SU-DHL-6 (cell line): ENCODE measurements at regions not wholly inside any gene's neighbourhood (a gene's known extent, or its start where the extent isn't known, plus 50 kb on each side); places are given as distances from the start of the nearest gene placed in this dataset.
"Not testable (repeated sequence)": the region's sequence is repeated elsewhere in the genome, so short reads cannot be mapped to it uniquely, and the experiment has no call there.

Source experiments
- H2AFZ ChIP-seq: fragments of 200-600 bp; sonication (generic); 2 replicates; pipeline ENCODE4 v1.6.1; 2014; ENCODE audit warnings: low read depth, mild to moderate bottlenecking, moderate library complexity, mixed read lengths, antibody characterized with exemption, low read length; ENCODE audit not compliant: severe bottlenecking
- H3F3A ChIP-seq: fragments of 200-600 bp; shearing (Covaris generic); 2 replicates; pipeline ENCODE4 v1.6.0; 2016; ENCODE audit warnings: antibody characterized with exemption, mild to moderate bottlenecking; ENCODE audit not compliant: insufficient read depth
- H3K27ac ChIP-seq: fragments of 200-600 bp; sonication (generic); 2 replicates; pipeline ENCODE4 v1.5.1; 2016; ENCODE audit warnings: low read depth, mild to moderate bottlenecking, low read length, moderate library complexity, mixed read lengths
- H3K27me3 ChIP-seq: fragments of 200-600 bp; sonication (generic), shearing (Covaris generic); 2 replicates; pipeline ENCODE4 v1.6.0; 2014; ENCODE audit warnings: mild to moderate bottlenecking, low read length
- H3K36me3 ChIP-seq: fragments of 200-600 bp; sonication (generic); 2 replicates; pipeline ENCODE4 v1.6.1; 2014; ENCODE audit warnings: mild to moderate bottlenecking, low read length, mixed read lengths
- H3K4me2 ChIP-seq: fragments of 300-600, 200-600 bp; shearing (Covaris generic), sonication (generic); 2 replicates; pipeline ENCODE4 v1.6.0; 2014; ENCODE audit warnings: low read length, low read depth, mild to moderate bottlenecking; ENCODE audit not compliant: poor library complexity, severe bottlenecking
- H3K4me3 ChIP-seq: fragments of 200-600 bp; sonication (generic); 2 replicates; pipeline ENCODE4 v1.5.1; 2014; ENCODE audit warnings: antibody characterized with exemption, low read length, mild to moderate bottlenecking, mixed read lengths; ENCODE audit not compliant: insufficient read depth, poor library complexity, severe bottlenecking
- H3K79me2 ChIP-seq: fragments of 200-600 bp; sonication (generic); 2 replicates; pipeline ENCODE4 v1.6.1; 2014; ENCODE audit warnings: mild to moderate bottlenecking, low read length, moderate library complexity; ENCODE audit not compliant: insufficient read depth
- H3K9ac ChIP-seq: fragments of 200-600 bp; sonication (generic); 2 replicates; pipeline ENCODE4 v1.7.0; 2014; ENCODE audit warnings: mild to moderate bottlenecking, low read length
- H3K9me2 ChIP-seq: fragments of 200-600 bp; sonication (generic); replicated peaks from 2 replicates; pipeline ENCODE4 v1.6.1; 2014; ENCODE audit warnings: low read length; ENCODE audit not compliant: insufficient read depth
- H3K9me3 ChIP-seq: fragments of 200-600 bp; sonication (generic); 2 replicates; pipeline ENCODE4 v1.6.1; 2014; ENCODE audit warnings: low read length, mixed read lengths; ENCODE audit not compliant: insufficient read depth
- H4K20me1 ChIP-seq: fragments of 200-600 bp; sonication (generic); 2 replicates; pipeline ENCODE4 v1.6.1; 2014; ENCODE audit warnings: low read depth, mild to moderate bottlenecking, antibody characterized with exemption, low read length, moderate library complexity, mixed read lengths
- EZH2phosphoT487 ChIP-seq: fragments of 200-600 bp; sonication (generic), shearing (Covaris generic); conservative IDR thresholded peaks from 2 replicates; pipeline ENCODE4 v1.6.1; 2018; ENCODE audit warnings: mild to moderate bottlenecking, antibody characterized with exemption, low read length, moderate library complexity, mixed read lengths
- TF ChIP-seq, protein P1 (sequence below): fragments of 200-600 bp; sonication (generic); IDR thresholded peaks from one replicate; pipeline ENCODE4 v1.5.1; 2017; ENCODE audit warnings: antibody characterized with exemption, mild to moderate bottlenecking, low read length, moderate library complexity; ENCODE audit not compliant: insufficient read depth, poor library complexity, severe bottlenecking

- not testable (repeated sequence) for H3K27ac ChIP-seq, H4K20me1 ChIP-seq, H2AFZ ChIP-seq, H3K9ac ChIP-seq, H3F3A ChIP-seq, H3K36me3 ChIP-seq, H3K79me2 ChIP-seq, H3K4me3 ChIP-seq, H3K4me2 ChIP-seq, H3K9me3 ChIP-seq, H3K9me2 ChIP-seq, H3K27me3 ChIP-seq
These were observed 191.9 kb downstream of the PRELID2 start for GRCh38 chr5:145643214-145643613.

DNA sequence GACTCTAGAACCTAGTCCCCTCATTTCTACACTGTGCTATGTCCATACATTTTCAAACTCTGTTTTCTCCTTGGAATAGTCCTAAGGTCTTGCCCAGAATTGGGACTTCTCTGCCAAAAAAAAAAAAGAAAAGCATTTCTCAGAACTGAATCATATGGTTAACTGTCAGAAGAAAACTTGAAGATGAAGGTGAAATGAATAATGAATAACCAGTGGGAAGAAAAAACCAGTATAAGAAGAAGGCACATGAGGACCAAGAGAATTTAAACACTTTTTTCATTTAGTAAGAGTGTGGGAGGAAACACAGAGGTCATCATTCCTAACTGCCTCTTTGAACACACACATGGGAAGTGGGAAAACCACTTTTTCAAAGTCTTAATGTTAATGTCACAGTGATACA is 197.7 kb downstream of the PRELID2 start:
- no peak overlapping the region for H3K27ac ChIP-seq
- no peaks in the 10 kb centered on the region for H3K36me3 ChIP-seq
- no peaks in the 10 kb centered on the region for H3K27me3 ChIP-seq
- H3K4me2 ChIP-seq, result no peak overlapping the region
- no peaks in the 10 kb centered on the region for H3K79me2 ChIP-seq
- TF ChIP-seq EZH2phosphoT487, result no peak
- TF ChIP-seq, protein P1, sequence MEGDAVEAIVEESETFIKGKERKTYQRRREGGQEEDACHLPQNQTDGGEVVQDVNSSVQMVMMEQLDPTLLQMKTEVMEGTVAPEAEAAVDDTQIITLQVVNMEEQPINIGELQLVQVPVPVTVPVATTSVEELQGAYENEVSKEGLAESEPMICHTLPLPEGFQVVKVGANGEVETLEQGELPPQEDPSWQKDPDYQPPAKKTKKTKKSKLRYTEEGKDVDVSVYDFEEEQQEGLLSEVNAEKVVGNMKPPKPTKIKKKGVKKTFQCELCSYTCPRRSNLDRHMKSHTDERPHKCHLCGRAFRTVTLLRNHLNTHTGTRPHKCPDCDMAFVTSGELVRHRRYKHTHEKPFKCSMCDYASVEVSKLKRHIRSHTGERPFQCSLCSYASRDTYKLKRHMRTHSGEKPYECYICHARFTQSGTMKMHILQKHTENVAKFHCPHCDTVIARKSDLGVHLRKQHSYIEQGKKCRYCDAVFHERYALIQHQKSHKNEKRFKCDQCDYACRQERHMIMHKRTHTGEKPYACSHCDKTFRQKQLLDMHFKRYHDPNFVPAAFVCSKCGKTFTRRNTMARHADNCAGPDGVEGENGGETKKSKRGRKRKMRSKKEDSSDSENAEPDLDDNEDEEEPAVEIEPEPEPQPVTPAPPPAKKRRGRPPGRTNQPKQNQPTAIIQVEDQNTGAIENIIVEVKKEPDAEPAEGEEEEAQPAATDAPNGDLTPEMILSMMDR, result no peak
- no peaks in the 10 kb centered on the region for H4K20me1 ChIP-seq
- H2AFZ ChIP-seq, result no peak overlapping the region
- H3K9me2 ChIP-seq, result no peaks in the 10 kb centered on the region
- no peaks in the 10 kb centered on the region for H3F3A ChIP-seq
- H3K9ac ChIP-seq, result no peak overlapping the region
- no peak overlapping the region for H3K4me3 ChIP-seq
- no peaks in the 10 kb centered on the region for H3K9me3 ChIP-seq

DNA sequence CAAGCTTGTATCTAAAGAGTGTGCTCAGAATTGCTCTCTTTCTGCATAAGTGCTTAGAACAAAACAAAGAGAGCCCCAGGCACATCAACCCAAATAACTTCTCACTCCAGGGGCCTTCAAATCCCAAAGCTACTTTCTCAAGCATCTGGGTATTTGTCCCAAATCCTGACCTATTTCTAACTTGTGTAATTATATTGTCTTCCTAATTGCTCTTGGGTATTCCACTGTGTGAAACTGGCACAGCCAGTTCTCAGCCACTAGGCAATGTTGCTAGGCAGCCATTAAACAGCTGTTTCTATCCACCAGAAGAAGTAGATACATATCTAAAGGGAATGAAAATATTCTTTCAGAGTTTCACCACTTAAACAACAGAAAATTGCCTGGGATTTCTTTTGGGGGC is 198.8 kb downstream of the PRELID2 start:
- H3K36me3 ChIP-seq, result no peaks in the 10 kb centered on the region
- no peak overlapping the region for H3K4me2 ChIP-seq
- TF ChIP-seq EZH2phosphoT487, result no peak
- TF ChIP-seq, protein P1, result no peak
- H3K27ac ChIP-seq, result no peak overlapping the region
- no peaks in the 10 kb centered on the region for H3K9me2 ChIP-seq
- no peaks in the 10 kb centered on the region for H3F3A ChIP-seq
- H2AFZ ChIP-seq, result no peak overlapping the region
- no peaks in the 10 kb centered on the region for H3K9me3 ChIP-seq
- H3K27me3 ChIP-seq, result no peaks in the 10 kb centered on the region
- H4K20me1 ChIP-seq, result no peaks in the 10 kb centered on the region
- H3K79me2 ChIP-seq, result no peaks in the 10 kb centered on the region
- no peak overlapping the region for H3K4me3 ChIP-seq
- H3K9ac ChIP-seq, result no peak overlapping the region

DNA sequence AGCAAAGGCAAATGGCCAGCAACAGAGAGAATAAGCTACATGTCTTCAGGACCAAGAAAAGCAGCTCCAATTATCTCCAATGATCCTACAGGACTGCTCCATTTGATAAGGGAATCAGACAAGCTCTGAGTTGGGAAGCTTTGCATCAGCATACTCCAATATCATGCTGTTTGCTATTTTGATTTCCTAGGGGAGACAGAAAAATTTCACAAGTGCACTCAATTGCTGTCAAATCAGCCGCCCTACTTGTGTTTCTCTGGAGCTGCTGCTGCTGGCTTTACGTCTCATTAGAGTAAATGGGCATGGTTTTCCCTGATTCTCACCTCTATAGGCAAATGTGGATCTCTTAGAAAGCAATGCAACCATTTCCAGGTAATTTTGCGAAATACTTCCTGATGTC is 201.7 kb downstream of the PRELID2 start:
- Histone ChIP-seq H3K9ac (no peak overlapping the region), H3K27ac (no peak overlapping the region), H3K36me3 (no peaks in the 10 kb centered on the region), H3K79me2 (no peaks in the 10 kb centered on the region), H3K9me3 (no peaks in the 10 kb centered on the region), H3K9me2 (no peaks in the 10 kb centered on the region), H2AFZ (no peak overlapping the region), H3K4me2 (no peak overlapping the region), H3K4me3 (no peak overlapping the region), H4K20me1 (no peaks in the 10 kb centered on the region), H3K27me3 (no peaks in the 10 kb centered on the region), H3F3A (no peaks in the 10 kb centered on the region)
- TF ChIP-seq, protein P1, result no peak
- TF ChIP-seq EZH2phosphoT487, result no peak
